ENCODE measurements at regions not wholly inside any gene's neighbourhood (a gene's known extent, or its start where the extent isn't known, plus 50 kb on each side); places are given as distances from the start of the nearest gene placed in this dataset.

DNA sequence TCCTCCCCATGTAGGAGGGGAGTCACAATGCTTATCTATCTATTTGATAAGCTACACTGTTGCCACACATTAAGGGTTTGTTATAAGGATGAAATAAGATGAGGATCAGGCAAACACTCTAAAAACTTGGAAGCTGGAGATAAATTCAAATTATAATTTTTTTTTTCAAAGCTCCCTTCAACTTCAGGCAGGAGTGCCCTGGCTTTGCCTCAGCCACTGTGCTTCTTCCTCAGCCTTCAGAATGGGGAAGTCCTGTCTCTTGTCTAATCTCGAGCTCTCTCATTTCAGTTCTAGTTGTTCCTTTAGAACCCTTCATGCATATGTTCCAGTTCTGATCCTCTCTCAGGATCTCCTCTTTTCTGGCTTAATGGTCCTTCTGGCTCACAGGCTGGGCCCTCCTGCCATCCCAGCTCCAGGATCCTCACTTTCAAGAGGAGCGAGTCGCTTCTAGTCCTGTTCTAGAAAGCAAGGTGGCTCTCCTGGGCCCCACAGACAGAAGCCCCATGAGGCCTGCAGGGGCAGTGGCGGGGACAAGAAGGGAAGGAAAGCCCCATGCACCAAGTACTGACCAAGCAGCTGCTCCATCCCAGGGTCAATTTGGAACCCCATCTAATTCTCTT is 164.3 kb downstream of the VEGFA start:
- TF ChIP-seq, protein P1, sequence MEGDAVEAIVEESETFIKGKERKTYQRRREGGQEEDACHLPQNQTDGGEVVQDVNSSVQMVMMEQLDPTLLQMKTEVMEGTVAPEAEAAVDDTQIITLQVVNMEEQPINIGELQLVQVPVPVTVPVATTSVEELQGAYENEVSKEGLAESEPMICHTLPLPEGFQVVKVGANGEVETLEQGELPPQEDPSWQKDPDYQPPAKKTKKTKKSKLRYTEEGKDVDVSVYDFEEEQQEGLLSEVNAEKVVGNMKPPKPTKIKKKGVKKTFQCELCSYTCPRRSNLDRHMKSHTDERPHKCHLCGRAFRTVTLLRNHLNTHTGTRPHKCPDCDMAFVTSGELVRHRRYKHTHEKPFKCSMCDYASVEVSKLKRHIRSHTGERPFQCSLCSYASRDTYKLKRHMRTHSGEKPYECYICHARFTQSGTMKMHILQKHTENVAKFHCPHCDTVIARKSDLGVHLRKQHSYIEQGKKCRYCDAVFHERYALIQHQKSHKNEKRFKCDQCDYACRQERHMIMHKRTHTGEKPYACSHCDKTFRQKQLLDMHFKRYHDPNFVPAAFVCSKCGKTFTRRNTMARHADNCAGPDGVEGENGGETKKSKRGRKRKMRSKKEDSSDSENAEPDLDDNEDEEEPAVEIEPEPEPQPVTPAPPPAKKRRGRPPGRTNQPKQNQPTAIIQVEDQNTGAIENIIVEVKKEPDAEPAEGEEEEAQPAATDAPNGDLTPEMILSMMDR (conservative IDR thresholded peaks at IDR 0.05; ENCODE audit: control insufficient read depth, insufficient read depth, low read depth, low read length), result no peak
- no peak overlapping the region for H3K4me3 ChIP-seq (ENCODE audit: control insufficient read depth, low read depth, low read length)
- DNase-seq (ENCODE audit: low read depth), result no peak

DNA sequence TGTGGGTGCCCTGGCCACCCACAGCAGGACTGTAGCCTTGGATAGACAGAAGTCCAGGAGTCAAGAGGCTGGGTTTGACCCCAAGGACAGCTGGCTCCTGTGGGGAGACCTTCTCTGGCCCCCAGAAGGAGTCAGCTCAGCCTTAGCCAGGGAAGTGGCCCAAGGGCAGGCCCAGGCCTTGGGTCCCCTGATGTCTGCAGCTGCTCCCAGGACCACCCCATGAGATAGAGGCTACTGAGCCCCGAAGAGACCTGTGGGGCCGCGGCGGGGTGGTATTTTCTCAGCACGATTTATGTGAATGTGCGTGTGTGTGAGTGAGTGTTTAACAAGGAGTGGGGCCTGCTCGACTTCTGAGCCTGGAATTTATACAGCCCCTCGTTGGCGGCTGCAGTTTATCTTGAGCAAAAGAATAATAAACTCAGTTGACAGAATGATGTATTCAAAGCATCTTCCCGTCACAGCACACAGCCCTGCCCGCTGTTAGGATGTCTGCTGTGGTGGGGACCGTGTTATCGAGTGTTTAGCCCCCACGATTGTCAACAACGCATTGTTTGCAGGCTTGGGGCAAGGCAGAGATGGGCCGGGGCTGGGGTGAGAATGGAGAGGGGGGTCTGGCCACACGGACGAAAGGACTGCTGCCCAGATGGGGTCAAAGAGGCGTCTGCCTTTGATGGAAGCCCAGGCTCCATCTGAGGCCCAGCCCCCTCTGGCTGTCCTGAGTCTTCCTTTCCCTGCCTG is 163.3 kb downstream of the VEGFA start:
- TF ChIP-seq, protein P1 (conservative IDR thresholded peaks at IDR 0.05; ENCODE audit: control insufficient read depth, insufficient read depth, low read depth, low read length), result no peak
- H3K4me3 ChIP-seq (ENCODE audit: control insufficient read depth, low read depth, low read length), result no peak overlapping the region
- DNase-seq (ENCODE audit: low read depth), result no peak

DNA sequence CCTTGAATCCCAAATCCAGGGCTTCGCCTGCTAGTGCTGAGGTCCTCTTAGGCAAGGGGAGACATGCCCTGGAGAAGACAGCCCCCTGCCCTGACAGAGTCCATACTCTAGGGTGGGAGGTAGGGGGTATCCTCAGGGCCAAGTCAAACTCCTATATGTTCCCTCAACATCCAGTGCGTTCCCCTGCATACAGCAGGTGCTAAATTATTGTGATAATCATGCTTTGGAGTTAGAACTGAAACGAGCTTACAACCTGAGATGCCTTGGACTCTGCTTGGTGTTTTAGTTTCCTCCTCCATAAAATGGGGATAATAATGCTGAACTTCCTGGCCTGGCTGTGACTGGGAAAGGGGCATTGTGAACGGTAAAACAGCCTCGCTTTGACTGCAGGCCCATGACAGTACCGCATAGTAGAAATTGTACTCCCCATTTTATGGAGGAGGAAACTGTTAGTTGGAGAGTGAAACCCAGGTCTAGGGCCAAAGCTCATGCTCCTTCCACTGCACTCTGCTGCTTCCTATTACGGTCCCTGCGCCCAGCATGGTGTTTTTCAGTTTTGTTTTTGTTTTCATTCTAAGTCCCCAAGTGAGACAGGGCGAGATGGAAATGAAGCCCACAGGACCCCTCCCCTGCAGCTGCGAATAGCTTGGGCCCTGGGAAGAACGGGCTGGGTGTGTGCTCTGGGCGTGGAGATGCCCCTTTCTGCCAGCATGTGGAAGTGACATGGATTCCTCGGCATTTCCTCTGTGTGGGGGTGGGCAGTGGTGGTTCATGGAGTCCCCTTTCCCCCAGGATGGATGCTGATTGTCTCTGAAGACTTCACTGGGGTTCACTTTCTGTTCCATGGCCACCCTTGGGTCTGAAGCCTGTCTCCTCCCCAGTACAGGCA is 162.5 kb downstream of the VEGFA start:
- H3K4me3 ChIP-seq (ENCODE audit: control insufficient read depth, low read depth, low read length), result no peak overlapping the region
- DNase-seq (ENCODE audit: low read depth), result no peak
- TF ChIP-seq, protein P1 (conservative IDR thresholded peaks at IDR 0.05; ENCODE audit: control insufficient read depth, insufficient read depth, low read depth, low read length), result no peak

DNA sequence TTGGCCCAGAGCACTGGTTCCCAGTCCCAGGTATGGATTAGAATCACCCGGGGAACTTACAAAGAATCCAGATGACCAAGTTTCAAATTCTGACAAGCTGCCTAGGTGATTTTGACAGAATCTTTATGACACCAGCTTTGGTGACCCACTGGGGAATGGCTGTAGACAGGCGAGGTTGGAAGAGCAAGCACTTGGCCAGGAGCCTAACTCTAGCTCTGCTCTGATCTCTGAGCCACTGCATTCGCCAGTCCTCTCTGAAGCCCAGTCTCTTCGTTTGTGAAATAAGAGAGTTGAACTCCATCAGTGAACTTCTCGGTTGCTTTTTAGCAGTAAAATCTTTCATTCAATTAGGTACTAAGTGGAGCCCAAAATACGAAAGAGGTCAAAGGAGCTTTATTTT is 161.2 kb downstream of the VEGFA start:
- TF ChIP-seq, protein P1 (conservative IDR thresholded peaks at IDR 0.05; ENCODE audit: control insufficient read depth, insufficient read depth, low read depth, low read length), result no peak
- no peak overlapping the region for H3K4me3 ChIP-seq (ENCODE audit: control insufficient read depth, low read depth, low read length)
- DNase-seq (ENCODE audit: low read depth), result no peak

DNA sequence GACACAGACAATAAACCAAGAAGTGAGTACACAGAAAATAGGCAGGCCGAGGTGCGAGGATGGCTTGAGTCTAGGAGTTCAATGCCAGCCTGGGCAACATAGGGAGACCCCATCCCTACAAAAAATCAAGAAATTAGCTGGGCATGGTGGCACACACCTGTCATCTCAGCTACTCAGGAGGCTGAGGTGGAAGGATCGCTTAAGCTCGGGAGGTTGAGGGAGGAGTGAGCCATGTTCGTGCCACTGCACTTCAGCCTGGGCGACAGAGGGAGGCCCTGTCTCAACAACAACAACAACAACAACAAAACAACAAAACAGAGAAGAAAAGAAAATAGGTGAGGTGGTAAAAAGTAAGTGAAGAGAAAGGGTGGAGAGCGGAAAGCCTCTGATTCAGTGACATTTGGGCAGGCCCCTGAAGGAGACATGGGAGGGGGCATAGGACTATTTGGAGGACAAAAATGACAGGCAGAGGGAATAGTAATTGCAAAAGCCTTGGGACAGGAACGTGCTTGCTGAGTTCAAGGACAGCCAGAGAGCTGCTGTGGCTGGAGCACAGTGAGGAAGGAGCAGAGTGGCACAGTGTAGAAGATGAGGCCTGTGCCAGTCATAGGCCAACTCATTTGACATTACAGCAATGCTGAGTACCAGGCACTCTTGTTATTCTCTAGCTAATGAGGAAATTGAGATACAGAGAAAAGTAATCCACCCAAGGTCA is 160.6 kb downstream of the VEGFA start:
- DNase-seq (ENCODE audit: low read depth), result no peak
- H3K4me3 ChIP-seq (ENCODE audit: control insufficient read depth, low read depth, low read length), result no peak overlapping the region
- TF ChIP-seq, protein P1 (conservative IDR thresholded peaks at IDR 0.05; ENCODE audit: control insufficient read depth, insufficient read depth, low read depth, low read length), result no peak

DNA sequence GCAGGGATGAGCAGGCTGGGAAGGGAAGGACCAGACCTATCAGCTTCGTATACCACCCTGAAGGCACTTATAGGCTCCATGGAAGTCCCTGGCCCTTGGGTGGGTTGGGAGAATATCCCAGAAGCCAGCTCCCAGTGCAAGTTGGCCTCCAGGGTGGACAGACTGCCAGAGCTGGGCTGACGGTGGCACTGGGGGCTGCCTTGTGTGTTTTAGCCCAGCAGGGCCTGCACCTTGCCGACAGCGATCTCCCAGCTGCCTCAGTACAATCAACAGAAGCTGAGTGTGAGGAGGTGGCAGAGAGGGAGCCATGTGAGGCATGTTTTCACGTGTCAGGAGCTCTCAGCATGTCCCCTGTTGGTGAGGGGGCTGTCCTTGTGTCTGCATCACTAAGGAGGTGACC is 159.5 kb downstream of the VEGFA start:
- no peak for DNase-seq (ENCODE audit: low read depth)
- TF ChIP-seq, protein P1 (conservative IDR thresholded peaks at IDR 0.05; ENCODE audit: control insufficient read depth, insufficient read depth, low read depth, low read length), result no peak
- H3K4me3 ChIP-seq (ENCODE audit: control insufficient read depth, low read depth, low read length), result no peak overlapping the region
